ENCODE measurements at regions not wholly inside any gene's neighbourhood (a gene's known extent, or its start where the extent isn't known, plus 50 kb on each side); places are given as distances from the start of the nearest gene placed in this dataset.

- TF ChIP-seq, protein P1, sequence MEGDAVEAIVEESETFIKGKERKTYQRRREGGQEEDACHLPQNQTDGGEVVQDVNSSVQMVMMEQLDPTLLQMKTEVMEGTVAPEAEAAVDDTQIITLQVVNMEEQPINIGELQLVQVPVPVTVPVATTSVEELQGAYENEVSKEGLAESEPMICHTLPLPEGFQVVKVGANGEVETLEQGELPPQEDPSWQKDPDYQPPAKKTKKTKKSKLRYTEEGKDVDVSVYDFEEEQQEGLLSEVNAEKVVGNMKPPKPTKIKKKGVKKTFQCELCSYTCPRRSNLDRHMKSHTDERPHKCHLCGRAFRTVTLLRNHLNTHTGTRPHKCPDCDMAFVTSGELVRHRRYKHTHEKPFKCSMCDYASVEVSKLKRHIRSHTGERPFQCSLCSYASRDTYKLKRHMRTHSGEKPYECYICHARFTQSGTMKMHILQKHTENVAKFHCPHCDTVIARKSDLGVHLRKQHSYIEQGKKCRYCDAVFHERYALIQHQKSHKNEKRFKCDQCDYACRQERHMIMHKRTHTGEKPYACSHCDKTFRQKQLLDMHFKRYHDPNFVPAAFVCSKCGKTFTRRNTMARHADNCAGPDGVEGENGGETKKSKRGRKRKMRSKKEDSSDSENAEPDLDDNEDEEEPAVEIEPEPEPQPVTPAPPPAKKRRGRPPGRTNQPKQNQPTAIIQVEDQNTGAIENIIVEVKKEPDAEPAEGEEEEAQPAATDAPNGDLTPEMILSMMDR (conservative IDR thresholded peaks at IDR 0.05; ENCODE audit: low read length): no peak
- no peak for TF ChIP-seq EZH2phosphoT487 (IDR thresholded peaks at IDR 0.05; ENCODE audit: borderline replicate concordance)
Measured at GRCh38 chr5:74205767-74206578, 434.6 kb downstream of the ENC1 start.

All from Loucy (cell line).